Endothelial cell of umbilical vein (primary cell): ENCODE measurements at regions not wholly inside any gene's neighbourhood (a gene's known extent, or its start where the extent isn't known, plus 50 kb on each side); places are given as distances from the start of the nearest gene placed in this dataset.

Source experiments
- BruUV-seq: library from RNA; stranded (reverse); fragments of 400-500 nt; replicated peaks from 2 replicates; lab custom pipeline; 2021; lab: Mats Ljungman, UMichigan
- CTCF ChIA-PET: fragments of 300-600, 350-600 bp; sonication (Branson Sonifier 250); formaldehyde crosslinking; loops from one replicate; lab custom pipeline; 2021; ENCODE audit warnings: antibody characterized with exemption, inconsistent platforms; lab: Charles Lee
- POLR2A ChIA-PET: fragments of 300-600, 350-600 bp; sonication (Branson Sonifier 250); formaldehyde crosslinking; loops from one replicate; lab custom pipeline; 2021; ENCODE audit warnings: antibody characterized with exemption, inconsistent platforms; lab: Charles Lee
- DNase-seq: peaks from one replicate; pipeline ENCODE4 v3.0.0-alpha.2; 2011; ENCODE audit warnings: low read depth, low spot score
- FAIRE-seq: peaks from 2 replicates; lab custom pipeline; 2011; peaks lifted over from hg19 to GRCh38; lab: Jason Lieb, UNC
- H2AFZ ChIP-seq: 2 replicates; pipeline ENCODE4 v1.6.0; 2012; ENCODE audit warnings: low read depth, low read length, control low read depth, inconsistent platforms
- H3K27ac ChIP-seq: 2 replicates; pipeline ENCODE4 v1.5.1; 2011; ENCODE audit warnings: low read depth, mild to moderate bottlenecking, control low read depth, low read length, moderate library complexity; ENCODE audit not compliant: insufficient read depth
- H3K27me3 ChIP-seq, 2 experiments: 2 replicates each; pipeline versions ENCODE4 v1.6.0 to v1.6.1; 2011; ENCODE audit warnings: low read length in 2 of 2, mixed read lengths in 1 of 2; ENCODE audit not compliant: control insufficient read depth in 2 of 2, insufficient read depth in 2 of 2
- H3K36me3 ChIP-seq, 2 experiments: 2 replicates in 1 of 2; 3 replicates in 1 of 2; pipeline ENCODE4 v1.5.1; 2011; ENCODE audit warnings: low read length in 2 of 2, mild to moderate bottlenecking in 1 of 2, moderate library complexity in 1 of 2; ENCODE audit not compliant: control insufficient read depth in 2 of 2, insufficient read depth in 2 of 2; ENCODE audit errors: extremely low read depth in 1 of 2
- H3K4me1 ChIP-seq: 3 replicates; pipeline ENCODE4 v1.5.1; 2011; ENCODE audit warnings: mild to moderate bottlenecking, low read length; ENCODE audit not compliant: control insufficient read depth, insufficient read depth; ENCODE audit errors: extremely low read depth
- H3K4me2 ChIP-seq: 2 replicates; pipeline ENCODE4 v1.6.1; 2011; ENCODE audit warnings: low read length, control low read depth, mixed read lengths; ENCODE audit not compliant: insufficient read depth
- H3K4me3 ChIP-seq, 3 experiments: fragments of 200-600 bp in 1 of 3; sonication (generic), shearing (Covaris generic) in 1 of 3; replicated peaks in 1 of 3; 2 replicates each; pipeline ENCODE4 v1.5.1; 2011 to 2016; ENCODE audit warnings: control low read depth in 3 of 3, low read length in 3 of 3, mild to moderate bottlenecking in 2 of 3, inconsistent platforms in 1 of 3, low read depth in 1 of 3, moderate library complexity in 1 of 3; ENCODE audit not compliant: insufficient read depth in 1 of 3
- H3K79me2 ChIP-seq: 2 replicates; pipeline ENCODE4 v1.6.0; 2012; ENCODE audit warnings: low read length, inconsistent platforms; ENCODE audit not compliant: control insufficient read depth, insufficient read depth
- H3K9ac ChIP-seq: replicated peaks from 2 replicates; pipeline ENCODE3; 2011; ENCODE audit warnings: low read length, control low read depth; ENCODE audit not compliant: insufficient read depth; ENCODE audit errors: extremely low read depth
- H3K9me1 ChIP-seq: replicated peaks from 3 replicates; pipeline ENCODE4 v1.6.0; 2011; ENCODE audit warnings: mild to moderate bottlenecking, low read length; ENCODE audit not compliant: control insufficient read depth, insufficient read depth; ENCODE audit errors: extremely low read depth
- H3K9me3 ChIP-seq: replicated peaks from 2 replicates; pipeline ENCODE4 v1.5.1; 2012; ENCODE audit warnings: low read length, inconsistent platforms; ENCODE audit not compliant: control insufficient read depth, insufficient read depth
- H4K20me1 ChIP-seq: replicated peaks from 2 replicates; pipeline ENCODE3; 2011; ENCODE audit warnings: mild to moderate bottlenecking, low read length; ENCODE audit not compliant: control insufficient read depth, insufficient read depth; ENCODE audit errors: extremely low read depth
- CTCF ChIP-seq, 2 donors: IDR thresholded peaks; 1 replicate in 1 of 2; 2 replicates in 1 of 2; pipeline ENCODE4 v1.5.1; 2011; ENCODE audit warnings: low read length in 2 of 2, mild to moderate bottlenecking in 2 of 2, moderate library complexity in 2 of 2, control low read depth in 1 of 2, inconsistent platforms in 1 of 2, low read depth in 1 of 2; ENCODE audit not compliant: insufficient read depth in 1 of 2; ENCODE audit errors: extremely low read depth in 1 of 2
- EZH2 ChIP-seq: IDR thresholded peaks from 2 replicates; pipeline ENCODE4 v1.6.1; 2012; ENCODE audit warnings: borderline replicate concordance, low read depth, mild to moderate bottlenecking, moderate library complexity, low read length, inconsistent platforms; ENCODE audit not compliant: severe bottlenecking
- FOS ChIP-seq: IDR thresholded peaks from 2 replicates; pipeline ENCODE4 v1.6.1; 2011; ENCODE audit warnings: mild to moderate bottlenecking, low read length, moderate library complexity, borderline replicate concordance; ENCODE audit not compliant: insufficient read depth
- GATA2 ChIP-seq: IDR thresholded peaks from 2 replicates; pipeline ENCODE4 v1.7.0; 2011; ENCODE audit warnings: low read depth, mild to moderate bottlenecking, moderate library complexity, mixed read lengths, low read length; ENCODE audit not compliant: insufficient read length, insufficient read depth
- JUN ChIP-seq: IDR thresholded peaks from 2 replicates; pipeline ENCODE4 v1.6.1; 2011; ENCODE audit warnings: borderline replicate concordance, low read depth; ENCODE audit not compliant: insufficient read length, insufficient read depth
- MAX ChIP-seq: IDR thresholded peaks from 2 replicates; pipeline ENCODE4 v1.6.1; 2011; ENCODE audit not compliant: insufficient read depth, insufficient read length
- MYC ChIP-seq: IDR thresholded peaks from one replicate; pipeline ENCODE4 v1.6.1; 2011; ENCODE audit warnings: mild to moderate bottlenecking, low read depth, low read length
- POLR2A ChIP-seq: IDR thresholded peaks from 2 replicates; pipeline ENCODE4 v1.6.1; 2012; ENCODE audit warnings: low read depth, mild to moderate bottlenecking, control low read depth, low read length
- POLR2AphosphoS5 ChIP-seq: IDR thresholded peaks from 2 replicates; pipeline ENCODE4 v1.6.1; 2012; ENCODE audit warnings: low read depth, mild to moderate bottlenecking, control low read depth, low read length, moderate library complexity; ENCODE audit not compliant: insufficient read depth
- dilution Hi-C: fragments of 300-500 bp; cut with MboI; formaldehyde crosslinking; loops from one replicate; pipeline ENCODE4 v1.15.0; 2019; ENCODE audit warnings: low sequenced_read_pairs; ENCODE audit not compliant: extremely low pct_ligation_motif_present
- intact Hi-C: fragments of 100-400 bp; cut with micrococcal nuclease; formaldehyde crosslinking; loops from one replicate; pipeline ENCODE4 v1.10.0; 2022

GRCh38 chr1:58921342-58921741 is 137.5 kb upstream of the JUN start:
- no peak overlapping the region for H2AFZ ChIP-seq
- no peaks in the 10 kb centered on the region for H4K20me1 ChIP-seq
- POLR2A ChIA-PET: no interaction called here
- no peak overlapping the region for H3K27ac ChIP-seq
- no peaks in the 10 kb centered on the region for H3K27me3 ChIP-seq
- DNase-seq (no peak), FAIRE-seq (no peak)
- H3K79me2 ChIP-seq: no peaks in the 10 kb centered on the region
- no peaks in the 10 kb centered on the region for H3K4me1 ChIP-seq
- no peak overlapping the region for H3K4me2 ChIP-seq
- TF ChIP-seq CTCF (IDR thresholded peaks at IDR 0.05; ENCODE audit: extremely low read depth in 1 of 2, insufficient read depth in 1 of 2, low read depth in 1 of 2, low read length in 2 of 2) (no peak), MYC (no peak), FOS (no peak), JUN (no peak), POLR2AphosphoS5 (no peak), EZH2 (no peak), POLR2A (no peak), GATA2 (no peak), MAX (no peak)
- no peak overlapping the region for H3K4me3 ChIP-seq
- dilution Hi-C loops: no loop called here
- no peaks in the 10 kb centered on the region for H3K9me1 ChIP-seq
- CTCF ChIA-PET: no interaction called here
- no peak overlapping the region for H3K9ac ChIP-seq
- no peaks in the 10 kb centered on the region for H3K9me3 ChIP-seq
- BruUV-seq: no TSS peak
- no peaks in the 10 kb centered on the region for H3K36me3 ChIP-seq
- intact Hi-C loops: no loop called here
